OCI-LY7 (cell line): ENCODE measurements at regions not wholly inside any gene's neighbourhood (a gene's known extent, or its start where the extent isn't known, plus 50 kb on each side); places are given as distances from the start of the nearest gene placed in this dataset.

Source experiments
- BruUV-seq: library from RNA; stranded (reverse); fragments of 400-500 nt; replicated peaks from 2 replicates; lab custom pipeline; 2021; lab: Mats Ljungman, UMichigan
- CTCF ChIA-PET: fragments of 300-600 bp; sonication (Branson Sonifier 250); formaldehyde crosslinking; loops from one replicate; lab custom pipeline; 2022; ENCODE audit warnings: antibody characterized with exemption; ENCODE audit not compliant: unreplicated experiment; lab: Charles Lee
- POLR2A ChIA-PET: fragments of 300-600 bp; sonication (Branson Sonifier 250); formaldehyde crosslinking; loops from one replicate; lab custom pipeline; 2022; ENCODE audit warnings: antibody characterized with exemption; lab: Charles Lee
- DNase-seq: peaks from one replicate; pipeline ENCODE4 v3.0.0-alpha.2; 2015; ENCODE audit warnings: low spot score
- H2AFZ ChIP-seq: fragments of 200-600 bp; sonication (generic), shearing (Covaris generic); 2 replicates; pipeline ENCODE4 v1.6.1; 2014; ENCODE audit warnings: mild to moderate bottlenecking, antibody characterized with exemption, low read length, moderate library complexity
- H3K27ac ChIP-seq: fragments of 200-600 bp; sonication (generic); 2 replicates; pipeline ENCODE4 v1.5.1; 2014; ENCODE audit warnings: mixed run types, low read depth, mild to moderate bottlenecking, moderate library complexity, low read length, inconsistent platforms; ENCODE audit not compliant: poor library complexity, severe bottlenecking
- H3K36me3 ChIP-seq: fragments of 200-600 bp; sonication (generic); 2 replicates; pipeline ENCODE4 v1.6.1; 2014; ENCODE audit warnings: mild to moderate bottlenecking, antibody characterized with exemption, low read length, moderate library complexity, mixed read lengths; ENCODE audit not compliant: insufficient read depth
- H3K4me1 ChIP-seq: fragments of 200-600 bp; sonication (generic); 2 replicates; pipeline ENCODE4 v1.5.1; 2014; ENCODE audit warnings: mild to moderate bottlenecking, low read length; ENCODE audit not compliant: insufficient read depth, poor library complexity, severe bottlenecking
- H3K4me2 ChIP-seq: fragments of 200-600 bp; sonication (generic); 2 replicates; pipeline ENCODE4 v1.6.1; 2014; ENCODE audit warnings: mild to moderate bottlenecking, low read length
- H3K4me3 ChIP-seq: fragments of 200-600 bp; sonication (generic); 2 replicates; pipeline ENCODE4 v1.5.1; 2014; ENCODE audit warnings: mild to moderate bottlenecking, low read depth, low read length; ENCODE audit not compliant: poor library complexity, severe bottlenecking
- H3K79me2 ChIP-seq: fragments of 200-600 bp; sonication (generic); 2 replicates; pipeline ENCODE4 v1.6.1; 2016; ENCODE audit warnings: low read depth, mild to moderate bottlenecking, low read length, moderate library complexity, mixed read lengths; ENCODE audit not compliant: insufficient read depth
- H3K9me2 ChIP-seq: fragments of 200-600 bp; sonication (generic); 2 replicates; pipeline ENCODE4 v1.6.1; 2016; ENCODE audit warnings: mild to moderate bottlenecking, low read length, mixed read lengths; ENCODE audit not compliant: insufficient read depth
- H3K9me3 ChIP-seq: fragments of 200-600 bp; sonication (generic); 2 replicates; pipeline ENCODE4 v1.6.1; 2014; ENCODE audit warnings: mild to moderate bottlenecking, mixed run types, low read length, mixed read lengths
- H4K20me1 ChIP-seq: fragments of 200-600 bp; sonication (generic); 2 replicates; pipeline ENCODE4 v1.6.1; 2014; ENCODE audit warnings: mild to moderate bottlenecking, antibody characterized with exemption, low read length, moderate library complexity, mixed read lengths; ENCODE audit not compliant: insufficient read depth
- CTCF ChIP-seq: fragments of 200-600 bp; sonication (generic); conservative IDR thresholded peaks from 2 replicates; pipeline ENCODE4 v1.5.1; 2014; ENCODE audit warnings: mild to moderate bottlenecking, antibody characterized with exemption, low read length, moderate library complexity, mixed read lengths
- EZH2phosphoT487 ChIP-seq: fragments of 200-600 bp; sonication (generic); IDR thresholded peaks from 2 replicates; pipeline ENCODE4 v1.6.1; 2018; ENCODE audit warnings: low read depth, borderline replicate concordance, mild to moderate bottlenecking, mixed run types, antibody characterized with exemption, low read length, moderate library complexity, mixed read lengths
- intact Hi-C: fragments of 100-400 bp; cut with micrococcal nuclease; formaldehyde crosslinking; loops from one replicate; pipeline ENCODE4 v1.10.0; 2022; ENCODE audit not compliant: unreplicated experiment

DNA sequence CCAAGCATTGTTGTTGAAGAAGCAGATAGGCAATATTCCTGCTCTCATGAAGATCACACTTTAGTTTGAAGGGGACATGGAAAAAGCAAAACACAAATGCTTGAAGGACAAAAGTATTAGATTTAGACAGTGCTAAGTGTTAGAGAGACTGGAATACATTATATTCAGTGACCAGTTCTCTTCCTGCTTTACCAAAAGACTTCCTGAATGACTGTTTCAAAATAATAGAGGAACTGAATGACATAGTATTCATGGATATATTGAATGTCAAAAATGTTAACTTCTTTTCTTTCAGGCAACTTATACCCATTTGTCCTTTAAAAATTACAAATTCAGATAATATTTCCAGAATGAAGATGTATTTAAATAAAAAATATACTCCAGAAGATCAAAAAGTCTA lies 178.0 kb upstream of the IVNS1ABP start:
- intact Hi-C loops = no loop called here
- Histone ChIP-seq H3K79me2 (no peaks in the 10 kb centered on the region), H3K9me3 (no peaks in the 10 kb centered on the region), H3K36me3 (no peaks in the 10 kb centered on the region), H4K20me1 (no peaks in the 10 kb centered on the region), H3K4me3 (no peak overlapping the region), H3K27ac (no peak overlapping the region), H3K9me2 (no peaks in the 10 kb centered on the region), H3K4me2 (no peak overlapping the region), H3K4me1 (no peaks in the 10 kb centered on the region), H2AFZ (no peak overlapping the region)
- TF ChIP-seq EZH2phosphoT487 (no peak), CTCF (no peak)
- no peak for DNase-seq
- no TSS peak for BruUV-seq
- ChIA-PET POLR2A (no interaction called here), CTCF (no interaction called here)

DNA sequence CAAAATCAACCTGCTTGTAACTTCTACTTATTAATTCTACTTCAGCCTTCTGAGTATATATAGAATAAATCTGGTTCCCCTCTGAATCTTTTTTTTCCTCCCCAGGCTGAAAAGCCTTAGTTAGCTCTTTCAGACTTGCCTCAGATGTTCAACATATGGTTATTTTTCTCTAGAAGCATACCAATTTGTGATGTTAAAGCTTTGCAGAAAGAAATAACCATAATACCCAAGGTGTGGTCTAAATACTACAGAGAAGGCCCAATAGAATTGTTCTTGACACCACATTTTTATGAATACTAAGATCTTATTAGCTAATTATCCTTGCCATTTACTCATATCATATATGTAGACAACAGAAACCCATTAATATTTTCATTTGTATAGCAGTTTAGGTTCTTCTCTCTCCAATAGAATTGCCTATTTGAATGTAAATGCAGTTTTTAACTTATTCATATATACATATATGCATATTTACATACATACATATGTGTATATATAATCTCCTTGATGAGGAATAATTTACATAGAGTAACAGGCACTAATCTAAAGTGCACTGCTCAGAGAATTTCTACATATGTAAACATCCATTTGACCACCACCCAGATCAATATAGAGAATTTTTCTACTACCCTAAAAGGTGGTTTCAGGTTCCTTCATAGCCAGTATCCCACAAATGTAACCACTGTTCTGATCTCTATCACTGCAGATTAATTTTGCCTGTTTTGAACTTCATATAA lies 175.2 kb upstream of the IVNS1ABP start:
- no peak overlapping the region for H3K27ac ChIP-seq
- no peaks in the 10 kb centered on the region for H4K20me1 ChIP-seq
- no peaks in the 10 kb centered on the region for H3K4me1 ChIP-seq
- H2AFZ ChIP-seq = no peak overlapping the region
- H3K36me3 ChIP-seq = no peaks in the 10 kb centered on the region
- no peak overlapping the region for H3K4me3 ChIP-seq
- ChIA-PET CTCF (no interaction called here), POLR2A (interaction anchor here (0.6 to 0.8 kb wide), 2 partner anchors 12 to 255 kb away, joined by 3 read pairs; no protein-coding TSS in a partner anchor)
- no peak for TF ChIP-seq CTCF
- no peak for TF ChIP-seq EZH2phosphoT487
- no peaks in the 10 kb centered on the region for H3K9me3 ChIP-seq
- intact Hi-C loops = no loop called here
- no TSS peak for BruUV-seq
- DNase-seq = no peak
- no peaks in the 10 kb centered on the region for H3K79me2 ChIP-seq
- no peaks in the 10 kb centered on the region for H3K9me2 ChIP-seq
- no peak overlapping the region for H3K4me2 ChIP-seq

DNA sequence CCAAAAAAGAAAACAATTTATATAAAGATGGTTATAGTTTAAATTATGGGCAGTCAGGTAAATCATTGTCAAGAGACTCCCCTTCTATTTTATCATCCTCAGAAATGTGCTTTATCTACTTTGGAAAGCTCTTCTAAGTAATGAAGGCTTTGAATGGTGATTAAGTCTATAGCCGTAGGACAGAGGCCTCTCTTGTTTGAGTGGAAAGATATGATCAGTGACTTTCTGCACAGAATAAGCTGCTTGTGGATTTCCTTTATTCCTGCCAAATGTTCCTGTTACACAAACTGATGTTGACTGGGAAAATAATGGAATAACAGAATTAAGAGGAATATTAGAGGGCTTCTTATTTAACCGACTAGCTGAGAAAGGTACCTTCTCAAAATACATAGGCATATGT lies 174.6 kb upstream of the IVNS1ABP start:
- Histone ChIP-seq H3K4me2 (no peak overlapping the region), H4K20me1 (no peaks in the 10 kb centered on the region), H3K79me2 (no peaks in the 10 kb centered on the region), H3K36me3 (no peaks in the 10 kb centered on the region), H3K9me3 (no peaks in the 10 kb centered on the region), H3K4me3 (no peak overlapping the region), H3K9me2 (no peaks in the 10 kb centered on the region), H3K4me1 (no peaks in the 10 kb centered on the region), H2AFZ (no peak overlapping the region), H3K27ac (no peak overlapping the region)
- no peak for TF ChIP-seq EZH2phosphoT487
- no peak for TF ChIP-seq CTCF
- CTCF ChIA-PET = no interaction called here
- no TSS peak for BruUV-seq
- intact Hi-C loops = no loop called here
- POLR2A ChIA-PET = interaction anchor here (0.6 to 0.8 kb wide), 2 partner anchors 13 to 256 kb away, joined by 3 read pairs; no protein-coding TSS in a partner anchor
- DNase-seq = no peak
